ENCODE measurements at regions not wholly inside any gene's neighbourhood (a gene's known extent, or its start where the extent isn't known, plus 50 kb on each side); places are given as distances from the start of the nearest gene placed in this dataset.

- no peaks in the 10 kb centered on the region for H3K36me3 ChIP-seq
- TF ChIP-seq EP300 (IDR thresholded peaks at IDR 0.05) = no peak
- TF ChIP-seq POLR2AphosphoS5 (IDR thresholded peaks at IDR 0.05) = no peak
- no peak for TF ChIP-seq POLR2A (IDR thresholded peaks at IDR 0.05)
- TF ChIP-seq, protein P1, sequence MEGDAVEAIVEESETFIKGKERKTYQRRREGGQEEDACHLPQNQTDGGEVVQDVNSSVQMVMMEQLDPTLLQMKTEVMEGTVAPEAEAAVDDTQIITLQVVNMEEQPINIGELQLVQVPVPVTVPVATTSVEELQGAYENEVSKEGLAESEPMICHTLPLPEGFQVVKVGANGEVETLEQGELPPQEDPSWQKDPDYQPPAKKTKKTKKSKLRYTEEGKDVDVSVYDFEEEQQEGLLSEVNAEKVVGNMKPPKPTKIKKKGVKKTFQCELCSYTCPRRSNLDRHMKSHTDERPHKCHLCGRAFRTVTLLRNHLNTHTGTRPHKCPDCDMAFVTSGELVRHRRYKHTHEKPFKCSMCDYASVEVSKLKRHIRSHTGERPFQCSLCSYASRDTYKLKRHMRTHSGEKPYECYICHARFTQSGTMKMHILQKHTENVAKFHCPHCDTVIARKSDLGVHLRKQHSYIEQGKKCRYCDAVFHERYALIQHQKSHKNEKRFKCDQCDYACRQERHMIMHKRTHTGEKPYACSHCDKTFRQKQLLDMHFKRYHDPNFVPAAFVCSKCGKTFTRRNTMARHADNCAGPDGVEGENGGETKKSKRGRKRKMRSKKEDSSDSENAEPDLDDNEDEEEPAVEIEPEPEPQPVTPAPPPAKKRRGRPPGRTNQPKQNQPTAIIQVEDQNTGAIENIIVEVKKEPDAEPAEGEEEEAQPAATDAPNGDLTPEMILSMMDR (IDR thresholded peaks at IDR 0.05) = no peak
- no peak overlapping the region for H3K4me3 ChIP-seq
- H3K27ac ChIP-seq = no peak overlapping the region
- DNase-seq = no peak
- intact Hi-C loops (cut with DNase I; ENCODE audit: low total_unique reads) = no loop called here
- no peaks in the 10 kb centered on the region for H3K4me1 ChIP-seq
- H3K9me3 ChIP-seq = no peaks in the 10 kb centered on the region
- WGBS, 5 donors = 67 to 89% (median 79%) methylated on average over 1 of the region's 1 CpG
- H3K27me3 ChIP-seq = no peaks in the 10 kb centered on the region
Observed at GRCh38 chr10:22784668-22785067, 70.3 kb upstream of the PIP4K2A start.

GRCh38 chr10:22783807-22784206 lies 69.4 kb upstream of the PIP4K2A start:
- no peaks in the 10 kb centered on the region for H3K9me3 ChIP-seq
- DNase-seq = no peak
- H3K36me3 ChIP-seq = no peaks in the 10 kb centered on the region
- 80 to 92% (median 84%) methylated on average over 3 of the region's 3 CpGs for WGBS, 5 donors
- no peaks in the 10 kb centered on the region for H3K4me1 ChIP-seq
- no peaks in the 10 kb centered on the region for H3K27me3 ChIP-seq
- H3K27ac ChIP-seq = no peak overlapping the region
- no peak overlapping the region for H3K4me3 ChIP-seq
- no peak for TF ChIP-seq POLR2A (IDR thresholded peaks at IDR 0.05)
- no peak for TF ChIP-seq EP300 (IDR thresholded peaks at IDR 0.05)
- no peak for TF ChIP-seq POLR2AphosphoS5 (IDR thresholded peaks at IDR 0.05)
- TF ChIP-seq, protein P1 (IDR thresholded peaks at IDR 0.05) = no peak
- intact Hi-C loops (cut with DNase I; ENCODE audit: low total_unique reads) = no loop called here

DNA sequence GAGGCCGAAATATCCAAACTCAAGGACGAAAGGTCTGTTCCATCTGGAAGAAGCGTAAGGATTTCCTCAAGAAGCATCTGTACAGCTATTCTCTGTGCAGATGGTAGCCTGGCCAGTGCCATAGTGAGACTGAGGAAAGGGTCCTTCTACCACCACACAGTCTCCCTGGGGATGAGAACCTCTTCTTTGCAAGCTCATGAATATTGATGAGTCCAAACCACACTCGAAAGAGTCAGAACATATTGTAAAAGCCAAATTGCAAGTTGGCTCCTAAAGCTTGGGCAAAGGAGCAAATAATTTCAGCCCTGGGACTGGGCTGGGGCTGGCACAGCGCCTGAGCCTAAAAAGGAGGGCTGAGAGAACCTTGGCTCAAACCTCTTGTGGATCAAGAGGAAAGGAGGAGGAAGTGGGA lies 66.1 kb upstream of the PIP4K2A start:
- DNase-seq = no peak
- Histone ChIP-seq H3K36me3 (no peaks in the 10 kb centered on the region), H3K9me3 (peaks cover 0 to 9% (median 0%) of the 10 kb centered on the region in 4 donors), H3K27me3 (no peaks in the 10 kb centered on the region), H3K4me3 (no peak overlapping the region), H3K27ac (no peak overlapping the region), H3K4me1 (no peaks in the 10 kb centered on the region)
- intact Hi-C loops (cut with DNase I; ENCODE audit: low total_unique reads) = no loop called here
- WGBS, 5 donors = 69 to 90% (median 84%) methylated on average over 5 of the region's 5 CpGs
- TF ChIP-seq EP300 (IDR thresholded peaks at IDR 0.05) = no peak
- TF ChIP-seq POLR2A (IDR thresholded peaks at IDR 0.05) = no peak
- no peak for TF ChIP-seq POLR2AphosphoS5 (IDR thresholded peaks at IDR 0.05)
- TF ChIP-seq, protein P1 (IDR thresholded peaks at IDR 0.05) = no peak

DNA sequence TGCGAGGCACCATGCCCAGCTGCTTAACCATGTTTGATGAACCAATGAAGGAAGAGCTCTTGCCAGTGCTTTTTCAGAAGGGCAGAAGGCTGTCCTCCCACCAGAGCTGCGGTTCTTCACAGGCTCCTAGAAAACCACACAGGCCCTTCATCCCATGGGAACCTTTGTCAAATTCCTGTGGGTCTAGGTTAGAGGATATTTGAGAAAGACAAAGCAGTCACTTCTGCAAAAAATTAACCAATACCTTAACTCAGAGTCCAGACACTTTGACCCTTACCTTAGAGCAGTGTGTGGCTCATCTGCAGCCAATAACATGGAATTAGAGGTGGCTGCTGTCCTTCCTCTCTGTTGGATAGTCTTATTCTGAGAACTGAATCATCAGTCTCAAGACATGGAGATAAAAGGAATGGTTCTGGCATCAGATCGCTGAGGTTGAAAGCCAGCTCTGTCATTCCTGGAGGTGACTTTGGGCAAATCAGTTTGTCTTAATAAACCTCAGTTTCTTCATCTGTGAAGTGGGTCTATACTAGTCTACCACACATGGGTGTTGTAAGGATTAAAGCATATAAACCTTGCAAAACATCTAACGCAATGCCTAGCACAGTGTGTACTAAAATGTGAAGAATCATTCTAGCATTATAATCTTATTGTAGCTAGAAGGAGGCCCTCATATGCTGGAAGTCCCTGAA lies 65.1 kb upstream of the PIP4K2A start:
- intact Hi-C loops (cut with DNase I; ENCODE audit: low total_unique reads) = no loop called here
- TF ChIP-seq EP300 (IDR thresholded peaks at IDR 0.05) (no peak), POLR2A (IDR thresholded peaks at IDR 0.05) (no peak), POLR2AphosphoS5 (IDR thresholded peaks at IDR 0.05) (no peak)
- TF ChIP-seq, protein P1 (IDR thresholded peaks at IDR 0.05) = no peak
- Histone ChIP-seq H3K9me3 (peaks cover 0 to 9% (median 0%) of the 10 kb centered on the region in 4 donors), H3K36me3 (no peaks in the 10 kb centered on the region), H3K27ac (no peak overlapping the region), H3K4me1 (no peaks in the 10 kb centered on the region), H3K4me3 (no peak overlapping the region), H3K27me3 (no peaks in the 10 kb centered on the region)
- DNase-seq = no peak
- 87 to 95% (median 90%) methylated on average over 4 of the region's 4 CpGs for WGBS, 5 donors

Measured in stomach (tissue), 8 donors.